HEK293 (cell line): ENCODE measurements at regions not wholly inside any gene's neighbourhood (a gene's known extent, or its start where the extent isn't known, plus 50 kb on each side); places are given as distances from the start of the nearest gene placed in this dataset.

Experiments
- CTCF ChIA-PET: fragments of 350-600 bp; formaldehyde crosslinking; extraction: SDS; loops from one replicate; lab custom pipeline; 2021; ENCODE audit warnings: antibody characterized with exemption; lab: Yijun Ruan, JAX
- POLR2A ChIA-PET: fragments of 300-600 bp; formaldehyde crosslinking; extraction: SDS; loops from one replicate; lab custom pipeline; 2020; ENCODE audit warnings: antibody characterized with exemption, inconsistent platforms; lab: Yijun Ruan, JAX
- H3K27ac ChIP-seq: fragments of 200-500 bp; sonication (Bioruptor generic); 2 replicates; pipeline ENCODE4 v1.5.1; 2014; ENCODE audit warnings: low read depth, low read length, control low read depth, inconsistent platforms; ENCODE audit errors: extremely low read depth
- H3K36me3 ChIP-seq, 2 experiments: fragments of 200-500 bp in 1 of 2; sonication (Bioruptor generic) in 1 of 2; 1 replicate in 1 of 2; 2 replicates in 1 of 2; pipeline ENCODE4 v1.5.1; 2014 to 2017; ENCODE audit warnings: inconsistent platforms in 2 of 2, low read length in 2 of 2; ENCODE audit not compliant: control insufficient read depth in 2 of 2, insufficient read depth in 1 of 2
- H3K4me1 ChIP-seq: fragments of 200-500 bp; sonication (Bioruptor generic); 2 replicates; pipeline ENCODE4 v1.5.1; 2014; ENCODE audit warnings: mild to moderate bottlenecking, low read length, inconsistent platforms; ENCODE audit not compliant: control insufficient read depth, insufficient read depth
- H3K4me3 ChIP-seq: 2 replicates; pipeline ENCODE4 v1.5.1; 2011; ENCODE audit warnings: low read depth, mild to moderate bottlenecking, control low read depth, low read length, moderate library complexity
- H3K9me3 ChIP-seq: fragments of 200-500 bp; sonication (Bioruptor generic); 2 replicates; pipeline ENCODE4 v1.5.1; 2014; ENCODE audit warnings: low read depth, low read length, inconsistent platforms; ENCODE audit not compliant: control insufficient read depth, insufficient read depth
- GLIS2 ChIP-seq: fragments of 450-650 bp; formaldehyde crosslinking; IDR thresholded peaks from 2 replicates; pipeline ENCODE4 v1.5.1; 2016; ENCODE audit warnings: missing biosample characterization, missing genetic modification characterization
- HOXC10 ChIP-seq: sonication (generic); formaldehyde crosslinking; IDR thresholded peaks from 2 replicates; pipeline ENCODE4 v1.8.1; 2023; ENCODE audit warnings: mild to moderate bottlenecking, missing genetic modification reagents
- INSM2 ChIP-seq: fragments of 450-650 bp; formaldehyde crosslinking; IDR thresholded peaks from 2 replicates; pipeline ENCODE4 v1.5.1; 2016; ENCODE audit warnings: missing biosample characterization, missing genetic modification characterization
- KLF10 ChIP-seq: fragments of 450-650 bp; IDR thresholded peaks from 2 replicates; pipeline ENCODE4 v1.5.1; 2018; ENCODE audit warnings: missing biosample characterization, mild to moderate bottlenecking, missing genetic modification characterization
- MYNN ChIP-seq: fragments of 450-650 bp; formaldehyde crosslinking; IDR thresholded peaks from 2 replicates; pipeline ENCODE4 v1.5.1; 2016; ENCODE audit warnings: missing biosample characterization, missing genetic modification characterization, borderline replicate concordance
- RBAK ChIP-seq: fragments of 450-650 bp; formaldehyde crosslinking; IDR thresholded peaks from 2 replicates; pipeline ENCODE4 v1.5.1; 2016; ENCODE audit warnings: missing biosample characterization, missing genetic modification characterization
- SCRT2 ChIP-seq: fragments of 450-650 bp; formaldehyde crosslinking; IDR thresholded peaks from 2 replicates; pipeline ENCODE4 v1.5.1; 2016; ENCODE audit warnings: missing biosample characterization, missing genetic modification characterization
- SP2 ChIP-seq: fragments of 450-650 bp; formaldehyde crosslinking; IDR thresholded peaks from 2 replicates; pipeline ENCODE4 v1.5.1; 2016; ENCODE audit warnings: missing biosample characterization, missing genetic modification characterization
- ZBTB21 ChIP-seq: fragments of 450-650 bp; formaldehyde crosslinking; IDR thresholded peaks from 2 replicates; pipeline ENCODE4 v1.5.1; 2017; ENCODE audit warnings: missing biosample characterization, missing genetic modification characterization
- ZBTB48 ChIP-seq: fragments of 450-650 bp; formaldehyde crosslinking; IDR thresholded peaks from 2 replicates; pipeline ENCODE4 v1.5.1; 2016; ENCODE audit warnings: missing biosample characterization, missing genetic modification characterization
- ZNF148 ChIP-seq: fragments of 450-650 bp; formaldehyde crosslinking; IDR thresholded peaks from 2 replicates; pipeline ENCODE4 v1.5.0; 2017; ENCODE audit warnings: missing biosample characterization, missing genetic modification characterization, borderline replicate concordance
- ZNF16 ChIP-seq: fragments of 450-650 bp; formaldehyde crosslinking; IDR thresholded peaks from 2 replicates; pipeline ENCODE4 v1.5.1; 2016; ENCODE audit warnings: low read depth, missing biosample characterization, missing genetic modification characterization
- ZNF175 ChIP-seq: fragments of 450-650 bp; formaldehyde crosslinking; IDR thresholded peaks from 2 replicates; pipeline ENCODE4 v1.5.1; 2016; ENCODE audit warnings: missing biosample characterization, missing genetic modification characterization
- ZNF280C ChIP-seq: fragments of 450-650 bp; formaldehyde crosslinking; IDR thresholded peaks from 2 replicates; pipeline ENCODE4 v1.5.1; 2016; ENCODE audit warnings: missing biosample characterization, missing genetic modification characterization
- ZNF362 ChIP-seq: fragments of 450-650 bp; formaldehyde crosslinking; IDR thresholded peaks from 2 replicates; pipeline ENCODE4 v1.5.1; 2016; ENCODE audit warnings: missing biosample characterization, missing genetic modification characterization
- ZNF513 ChIP-seq: fragments of 450-650 bp; IDR thresholded peaks from 2 replicates; pipeline ENCODE4 v1.5.1; 2018; ENCODE audit warnings: missing biosample characterization, missing genetic modification characterization
- ZNF555 ChIP-seq: fragments of 450-650 bp; formaldehyde crosslinking; conservative IDR thresholded peaks from 2 replicates; pipeline ENCODE4 v1.5.1; 2017; ENCODE audit warnings: missing biosample characterization, mild to moderate bottlenecking, missing genetic modification characterization, inconsistent platforms
- ZNF560 ChIP-seq: fragments of 450-650 bp; formaldehyde crosslinking; IDR thresholded peaks from 2 replicates; pipeline ENCODE4 v1.5.1; 2017; ENCODE audit warnings: missing biosample characterization, missing genetic modification characterization, borderline replicate concordance
- ZNF621 ChIP-seq: fragments of 450-650 bp; formaldehyde crosslinking; IDR thresholded peaks from 2 replicates; pipeline ENCODE4 v1.5.1; 2017; ENCODE audit warnings: missing biosample characterization, missing genetic modification characterization
- ZNF670 ChIP-seq: fragments of 450-650 bp; formaldehyde crosslinking; IDR thresholded peaks from 2 replicates; pipeline ENCODE4 v1.5.1; 2016; ENCODE audit warnings: missing biosample characterization, missing genetic modification characterization, low read depth
- ZNF747 ChIP-seq: fragments of 450-650 bp; formaldehyde crosslinking; IDR thresholded peaks from 2 replicates; pipeline ENCODE4 v1.5.1; 2016; ENCODE audit warnings: missing biosample characterization, missing genetic modification characterization
- ZSCAN18 ChIP-seq: fragments of 450-650 bp; formaldehyde crosslinking; IDR thresholded peaks from 2 replicates; pipeline ENCODE4 v1.5.1; 2016; ENCODE audit warnings: missing biosample characterization, missing genetic modification characterization
- ZSCAN4 ChIP-seq: fragments of 450-650 bp; formaldehyde crosslinking; IDR thresholded peaks from 2 replicates; pipeline ENCODE4 v1.5.1; 2017; ENCODE audit warnings: missing biosample characterization, missing genetic modification characterization

- TF ChIP-seq SP2 (tag by site-specific recombination) = no peak
- TF ChIP-seq ZNF555 (tag by site-specific recombination) = no peak
- no peak for TF ChIP-seq SCRT2 (tag by site-specific recombination)
- no peak for TF ChIP-seq HOXC10
- TF ChIP-seq ZNF560 (tag by site-specific recombination) = no peak
- TF ChIP-seq ZNF513 (tag by site-specific recombination) = no peak
- no peak for TF ChIP-seq ZSCAN4 (tag by site-specific recombination)
- no peak for TF ChIP-seq ZBTB48 (tag by site-specific recombination)
- no peak for TF ChIP-seq ZNF747 (tag by site-specific recombination)
- TF ChIP-seq GLIS2 (tag by site-specific recombination) = no peak
- TF ChIP-seq MYNN (tag by site-specific recombination) = no peak
- TF ChIP-seq, all 188 proteins: peak for 0
- no peaks in the 10 kb centered on the region for H3K36me3 ChIP-seq
- CTCF ChIA-PET = interaction anchor here (0.7 kb wide), 1 partner anchor 358 kb away, joined by 3 read pairs; no protein-coding TSS in a partner anchor
- H3K4me1 ChIP-seq = no peaks in the 10 kb centered on the region
- no peak overlapping the region for H3K27ac ChIP-seq
- H3K4me3 ChIP-seq = no peak overlapping the region
- POLR2A ChIA-PET = no interaction called here
- H3K9me3 ChIP-seq = no peaks in the 10 kb centered on the region
Observed at GRCh38 chr3:118199044-118199443, 835.6 kb downstream of the IGSF11 start.

- Histone ChIP-seq H3K9me3 (no peaks in the 10 kb centered on the region), H3K4me3 (no peak overlapping the region), H3K36me3 (no peaks in the 10 kb centered on the region), H3K4me1 (no peaks in the 10 kb centered on the region), H3K27ac (no peak overlapping the region)
- ChIA-PET POLR2A (no interaction called here), CTCF (no interaction called here)
- no peak for TF ChIP-seq ZNF175 (tag by site-specific recombination)
- TF ChIP-seq ZBTB21 = no peak
- no peak for TF ChIP-seq ZNF280C (tag by site-specific recombination)
- no peak for TF ChIP-seq ZSCAN18 (tag by site-specific recombination)
- TF ChIP-seq INSM2 (tag by site-specific recombination) = no peak
- no peak for TF ChIP-seq RBAK (tag by site-specific recombination)
- no peak for TF ChIP-seq ZNF148 (tag by site-specific recombination)
- TF ChIP-seq ZNF362 (tag by site-specific recombination) = no peak
- no peak for TF ChIP-seq ZNF16 (tag by site-specific recombination)
- no peak for TF ChIP-seq ZNF555 (tag by site-specific recombination)
- no peak for TF ChIP-seq ZNF670 (tag by site-specific recombination)
- TF ChIP-seq ZNF621 = no peak
- no peak for TF ChIP-seq KLF10 (tag by site-specific recombination)
Observed at GRCh38 chr3:118204052-118204656, 830.5 kb downstream of the IGSF11 start.
